Gastrocnemius medialis (tissue), 4 donors: ENCODE measurements at regions not wholly inside any gene's neighbourhood (a gene's known extent, or its start where the extent isn't known, plus 50 kb on each side); places are given as distances from the start of the nearest gene placed in this dataset.

Experiments used
- POLR2A ChIP-seq, 2 donors: fragments of 450-650 bp; IDR thresholded peaks; one replicate each; pipeline ENCODE4 v1.6.1; 2017; ENCODE audit warnings: antibody characterized with exemption in 2 of 2, mild to moderate bottlenecking in 2 of 2, moderate library complexity in 2 of 2
- TF ChIP-seq, protein P1 (sequence below), 5 experiments: fragments of 450-650 bp in 3 of 5; fragments of 200-600 bp in 2 of 5; sonication (generic) in 2 of 5; IDR thresholded peaks in 4 of 5; conservative IDR thresholded peaks in 1 of 5; 1 replicate in 4 of 5; 2 replicates in 1 of 5; pipeline ENCODE4 v1.5.1; 2016 to 2019; ENCODE audit warnings: antibody characterized with exemption in 5 of 5, mild to moderate bottlenecking in 3 of 5, moderate library complexity in 3 of 5

- TF ChIP-seq, protein P1, sequence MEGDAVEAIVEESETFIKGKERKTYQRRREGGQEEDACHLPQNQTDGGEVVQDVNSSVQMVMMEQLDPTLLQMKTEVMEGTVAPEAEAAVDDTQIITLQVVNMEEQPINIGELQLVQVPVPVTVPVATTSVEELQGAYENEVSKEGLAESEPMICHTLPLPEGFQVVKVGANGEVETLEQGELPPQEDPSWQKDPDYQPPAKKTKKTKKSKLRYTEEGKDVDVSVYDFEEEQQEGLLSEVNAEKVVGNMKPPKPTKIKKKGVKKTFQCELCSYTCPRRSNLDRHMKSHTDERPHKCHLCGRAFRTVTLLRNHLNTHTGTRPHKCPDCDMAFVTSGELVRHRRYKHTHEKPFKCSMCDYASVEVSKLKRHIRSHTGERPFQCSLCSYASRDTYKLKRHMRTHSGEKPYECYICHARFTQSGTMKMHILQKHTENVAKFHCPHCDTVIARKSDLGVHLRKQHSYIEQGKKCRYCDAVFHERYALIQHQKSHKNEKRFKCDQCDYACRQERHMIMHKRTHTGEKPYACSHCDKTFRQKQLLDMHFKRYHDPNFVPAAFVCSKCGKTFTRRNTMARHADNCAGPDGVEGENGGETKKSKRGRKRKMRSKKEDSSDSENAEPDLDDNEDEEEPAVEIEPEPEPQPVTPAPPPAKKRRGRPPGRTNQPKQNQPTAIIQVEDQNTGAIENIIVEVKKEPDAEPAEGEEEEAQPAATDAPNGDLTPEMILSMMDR (IDR thresholded peaks at IDR 0.05 in 4 of 5, conservative IDR thresholded peaks at IDR 0.05 in 1 of 5): no peak
- TF ChIP-seq POLR2A (IDR thresholded peaks at IDR 0.05): no peak
Measured at GRCh38 chr4:81314196-81314896, 99.3 kb upstream of the PRKG2 start.
